GM23338 (cell line): ENCODE measurements at regions not wholly inside any gene's neighbourhood (a gene's known extent, or its start where the extent isn't known, plus 50 kb on each side); places are given as distances from the start of the nearest gene placed in this dataset.

Source experiments
- ATAC-seq: fragments of 200-7000 bp; cut with Tn5 transposase; 3 replicates; pipeline ENCODE4 v1.9.1; 2020
- DNase-seq: peaks from one replicate; pipeline ENCODE4 v3.0.0-alpha.2; 2015; ENCODE audit warnings: low spot score
- H2AFZ ChIP-seq: fragments of 200-600 bp; sonication (generic); 2 replicates; pipeline ENCODE4 v1.8.0; 2016; ENCODE audit warnings: antibody characterized with exemption, mild to moderate bottlenecking, moderate library complexity
- H3F3A ChIP-seq: fragments of 200-600 bp; sonication (generic); replicated peaks from 2 replicates; pipeline ENCODE4 v1.8.0; 2017; ENCODE audit warnings: antibody characterized with exemption, mixed run types, low read depth
- H3K27ac ChIP-seq: fragments of 200-600 bp; sonication (generic); 2 replicates; pipeline ENCODE4 v1.6.1; 2016; ENCODE audit warnings: low read depth
- H3K27me3 ChIP-seq: fragments of 200-600 bp; sonication (generic); 2 replicates; pipeline ENCODE4 v1.8.0; 2016; ENCODE audit warnings: mild to moderate bottlenecking, mixed run types, moderate library complexity; ENCODE audit not compliant: insufficient read depth
- H3K36me3 ChIP-seq: fragments of 200-600 bp; sonication (generic); 2 replicates; pipeline ENCODE4 v1.8.0; 2016; ENCODE audit warnings: mild to moderate bottlenecking; ENCODE audit not compliant: insufficient read depth
- H3K4me1 ChIP-seq: fragments of 200-600 bp; sonication (generic); 2 replicates; pipeline ENCODE4 v1.8.0; 2016; ENCODE audit warnings: mild to moderate bottlenecking, moderate library complexity; ENCODE audit not compliant: insufficient read depth
- H3K4me2 ChIP-seq: fragments of 200-600 bp; sonication (generic); 2 replicates; pipeline ENCODE4 v1.7.1; 2017; ENCODE audit warnings: mixed run types
- H3K4me3 ChIP-seq: fragments of 200-600 bp; sonication (generic); 2 replicates; pipeline ENCODE4 v1.6.1; 2016; ENCODE audit warnings: mixed run types
- H3K79me2 ChIP-seq: fragments of 200-600 bp; sonication (generic); replicated peaks from 2 replicates; pipeline ENCODE4 v1.8.0; 2017; ENCODE audit warnings: mild to moderate bottlenecking; ENCODE audit not compliant: insufficient read depth
- H3K9me2 ChIP-seq: fragments of 200-600 bp; sonication (generic); 2 replicates; pipeline ENCODE4 v1.8.0; 2017; ENCODE audit not compliant: insufficient read depth
- H4K20me1 ChIP-seq: fragments of 200-600 bp; sonication (generic); replicated peaks from 2 replicates; pipeline ENCODE4 v1.8.0; 2017; ENCODE audit warnings: mild to moderate bottlenecking; ENCODE audit not compliant: insufficient read depth
- H3K27ac Mint-ChIP-seq: 2 replicates; pipeline ENCODE4 v1.8.0; 2020; ENCODE audit warnings: inconsistent platforms, mild to moderate bottlenecking, moderate library complexity, mixed read lengths
- H3K27me3 Mint-ChIP-seq: 3 replicates; pipeline ENCODE4 v1.8.0; 2022; ENCODE audit warnings: low read depth, mild to moderate bottlenecking, moderate library complexity, mixed read lengths, inconsistent platforms; ENCODE audit not compliant: insufficient read depth, poor library complexity
- H3K36me3 Mint-ChIP-seq: 3 replicates; pipeline ENCODE4 v1.8.0; 2021; ENCODE audit warnings: low read depth, mild to moderate bottlenecking, inconsistent platforms, moderate library complexity, mixed read lengths
- H3K4me1 Mint-ChIP-seq: 3 replicates; pipeline ENCODE4 v1.8.0; 2020; ENCODE audit warnings: mild to moderate bottlenecking, inconsistent platforms, mixed read lengths
- H3K4me3 Mint-ChIP-seq: 3 replicates; pipeline ENCODE4 v1.8.0; 2021; ENCODE audit warnings: moderate library complexity, mild to moderate bottlenecking, inconsistent platforms, mixed read lengths
- H3K9me3 Mint-ChIP-seq: 3 replicates; pipeline ENCODE4 v1.8.0; 2020; ENCODE audit warnings: moderate library complexity, mild to moderate bottlenecking, inconsistent platforms, mixed read lengths
- CREB1 ChIP-seq: fragments of 250-450 bp; sonication (Bioruptor Pico); IDR thresholded peaks from 2 replicates; pipeline ENCODE4 v1.5.0; 2020; ENCODE audit warnings: low read depth, mild to moderate bottlenecking, moderate library complexity
- EZH2 ChIP-seq: fragments of 200-600 bp; sonication (generic); IDR thresholded peaks from one replicate; pipeline ENCODE4 v1.8.0; 2017; ENCODE audit warnings: antibody characterized with exemption, mild to moderate bottlenecking, low read depth; ENCODE audit not compliant: unreplicated experiment
- EZH2phosphoT487 ChIP-seq: fragments of 200-600 bp; sonication (generic); IDR thresholded peaks from one replicate; pipeline ENCODE4 v1.8.1; 2018; ENCODE audit warnings: antibody characterized with exemption; ENCODE audit not compliant: unreplicated experiment
- NANOG ChIP-seq: IDR thresholded peaks from 2 replicates; pipeline ENCODE4 v1.6.1; 2016; ENCODE audit warnings: antibody characterized with exemption, borderline replicate concordance
- POLR2AphosphoS5 ChIP-seq: IDR thresholded peaks from 2 replicates; pipeline ENCODE4 v1.6.1; 2016; ENCODE audit warnings: antibody characterized with exemption, low read depth
- STAT1 ChIP-seq: IDR thresholded peaks from one replicate; pipeline ENCODE4 v1.6.1; 2016; ENCODE audit warnings: antibody characterized with exemption; ENCODE audit not compliant: unreplicated experiment
- ZNF114 ChIP-seq: fragments of 250-450 bp; sonication (Bioruptor Pico); IDR thresholded peaks from 2 replicates; pipeline ENCODE4 v1.5.0; 2020; ENCODE audit warnings: mild to moderate bottlenecking, moderate library complexity
- TF ChIP-seq, protein P1 (sequence below): fragments of 250-450 bp; sonication (Bioruptor Pico); IDR thresholded peaks from 2 replicates; pipeline ENCODE4 v1.5.0; 2020; ENCODE audit warnings: mild to moderate bottlenecking, moderate library complexity
- TF ChIP-seq, protein P2 (sequence below), 2 experiments: fragments of 200-600 bp in 1 of 2; sonication (generic) in 1 of 2; conservative IDR thresholded peaks; 2 replicates each; pipeline versions ENCODE4 v1.5.1 to v1.6.1; 2016 to 2017; ENCODE audit warnings: antibody characterized with exemption in 2 of 2, low read depth in 2 of 2, mild to moderate bottlenecking in 2 of 2, moderate library complexity in 1 of 2
- TF ChIP-seq, protein P3 (sequence below): IDR thresholded peaks from 2 replicates; pipeline ENCODE4 v1.6.1; 2016; ENCODE audit warnings: antibody characterized with exemption
- TF ChIP-seq, protein P4 (sequence below): IDR thresholded peaks from one replicate; pipeline ENCODE4 v1.6.1; 2018; ENCODE audit warnings: antibody characterized with exemption; ENCODE audit not compliant: unreplicated experiment

DNA sequence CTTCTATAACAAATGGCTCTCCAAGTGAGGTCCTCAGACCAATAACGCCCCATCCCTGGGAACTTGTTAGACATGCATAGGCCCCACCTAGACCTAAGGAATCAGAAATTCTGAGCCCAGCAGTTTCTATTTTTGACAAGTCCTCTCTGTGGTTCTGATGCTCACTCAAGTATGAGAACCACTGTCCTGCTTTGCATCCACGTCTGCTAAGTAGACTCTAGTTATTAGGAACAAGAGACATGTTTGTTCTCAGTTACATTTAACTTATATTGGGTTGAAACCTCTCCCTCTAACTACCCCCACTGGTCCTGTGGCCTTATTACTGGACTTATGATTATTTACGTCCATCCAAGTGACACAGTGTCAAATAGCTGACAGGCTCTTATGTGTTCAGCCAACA is 70.3 kb downstream of the TMEM17 start:
- Histone ChIP-seq H3K4me3 (no peak overlapping the region), H3K27me3 (no peaks in the 10 kb centered on the region), H3K27ac (no peak overlapping the region), H4K20me1 (no peaks in the 10 kb centered on the region), H3K9me2 (peaks cover 10% of the 10 kb centered on the region; the same call in 1 of the 2 replicates), H3K4me1 (no peaks in the 10 kb centered on the region), H3K79me2 (no peaks in the 10 kb centered on the region), H3F3A (no peaks in the 10 kb centered on the region), H3K36me3 (no peaks in the 10 kb centered on the region), H2AFZ (no peak overlapping the region), H3K4me2 (no peak overlapping the region)
- no peaks in the 10 kb centered on the region; the same call in 2 of the 3 replicates for H3K36me3 Mint-ChIP-seq
- H3K27ac Mint-ChIP-seq, result no peak overlapping the region
- TF ChIP-seq, protein P1, sequence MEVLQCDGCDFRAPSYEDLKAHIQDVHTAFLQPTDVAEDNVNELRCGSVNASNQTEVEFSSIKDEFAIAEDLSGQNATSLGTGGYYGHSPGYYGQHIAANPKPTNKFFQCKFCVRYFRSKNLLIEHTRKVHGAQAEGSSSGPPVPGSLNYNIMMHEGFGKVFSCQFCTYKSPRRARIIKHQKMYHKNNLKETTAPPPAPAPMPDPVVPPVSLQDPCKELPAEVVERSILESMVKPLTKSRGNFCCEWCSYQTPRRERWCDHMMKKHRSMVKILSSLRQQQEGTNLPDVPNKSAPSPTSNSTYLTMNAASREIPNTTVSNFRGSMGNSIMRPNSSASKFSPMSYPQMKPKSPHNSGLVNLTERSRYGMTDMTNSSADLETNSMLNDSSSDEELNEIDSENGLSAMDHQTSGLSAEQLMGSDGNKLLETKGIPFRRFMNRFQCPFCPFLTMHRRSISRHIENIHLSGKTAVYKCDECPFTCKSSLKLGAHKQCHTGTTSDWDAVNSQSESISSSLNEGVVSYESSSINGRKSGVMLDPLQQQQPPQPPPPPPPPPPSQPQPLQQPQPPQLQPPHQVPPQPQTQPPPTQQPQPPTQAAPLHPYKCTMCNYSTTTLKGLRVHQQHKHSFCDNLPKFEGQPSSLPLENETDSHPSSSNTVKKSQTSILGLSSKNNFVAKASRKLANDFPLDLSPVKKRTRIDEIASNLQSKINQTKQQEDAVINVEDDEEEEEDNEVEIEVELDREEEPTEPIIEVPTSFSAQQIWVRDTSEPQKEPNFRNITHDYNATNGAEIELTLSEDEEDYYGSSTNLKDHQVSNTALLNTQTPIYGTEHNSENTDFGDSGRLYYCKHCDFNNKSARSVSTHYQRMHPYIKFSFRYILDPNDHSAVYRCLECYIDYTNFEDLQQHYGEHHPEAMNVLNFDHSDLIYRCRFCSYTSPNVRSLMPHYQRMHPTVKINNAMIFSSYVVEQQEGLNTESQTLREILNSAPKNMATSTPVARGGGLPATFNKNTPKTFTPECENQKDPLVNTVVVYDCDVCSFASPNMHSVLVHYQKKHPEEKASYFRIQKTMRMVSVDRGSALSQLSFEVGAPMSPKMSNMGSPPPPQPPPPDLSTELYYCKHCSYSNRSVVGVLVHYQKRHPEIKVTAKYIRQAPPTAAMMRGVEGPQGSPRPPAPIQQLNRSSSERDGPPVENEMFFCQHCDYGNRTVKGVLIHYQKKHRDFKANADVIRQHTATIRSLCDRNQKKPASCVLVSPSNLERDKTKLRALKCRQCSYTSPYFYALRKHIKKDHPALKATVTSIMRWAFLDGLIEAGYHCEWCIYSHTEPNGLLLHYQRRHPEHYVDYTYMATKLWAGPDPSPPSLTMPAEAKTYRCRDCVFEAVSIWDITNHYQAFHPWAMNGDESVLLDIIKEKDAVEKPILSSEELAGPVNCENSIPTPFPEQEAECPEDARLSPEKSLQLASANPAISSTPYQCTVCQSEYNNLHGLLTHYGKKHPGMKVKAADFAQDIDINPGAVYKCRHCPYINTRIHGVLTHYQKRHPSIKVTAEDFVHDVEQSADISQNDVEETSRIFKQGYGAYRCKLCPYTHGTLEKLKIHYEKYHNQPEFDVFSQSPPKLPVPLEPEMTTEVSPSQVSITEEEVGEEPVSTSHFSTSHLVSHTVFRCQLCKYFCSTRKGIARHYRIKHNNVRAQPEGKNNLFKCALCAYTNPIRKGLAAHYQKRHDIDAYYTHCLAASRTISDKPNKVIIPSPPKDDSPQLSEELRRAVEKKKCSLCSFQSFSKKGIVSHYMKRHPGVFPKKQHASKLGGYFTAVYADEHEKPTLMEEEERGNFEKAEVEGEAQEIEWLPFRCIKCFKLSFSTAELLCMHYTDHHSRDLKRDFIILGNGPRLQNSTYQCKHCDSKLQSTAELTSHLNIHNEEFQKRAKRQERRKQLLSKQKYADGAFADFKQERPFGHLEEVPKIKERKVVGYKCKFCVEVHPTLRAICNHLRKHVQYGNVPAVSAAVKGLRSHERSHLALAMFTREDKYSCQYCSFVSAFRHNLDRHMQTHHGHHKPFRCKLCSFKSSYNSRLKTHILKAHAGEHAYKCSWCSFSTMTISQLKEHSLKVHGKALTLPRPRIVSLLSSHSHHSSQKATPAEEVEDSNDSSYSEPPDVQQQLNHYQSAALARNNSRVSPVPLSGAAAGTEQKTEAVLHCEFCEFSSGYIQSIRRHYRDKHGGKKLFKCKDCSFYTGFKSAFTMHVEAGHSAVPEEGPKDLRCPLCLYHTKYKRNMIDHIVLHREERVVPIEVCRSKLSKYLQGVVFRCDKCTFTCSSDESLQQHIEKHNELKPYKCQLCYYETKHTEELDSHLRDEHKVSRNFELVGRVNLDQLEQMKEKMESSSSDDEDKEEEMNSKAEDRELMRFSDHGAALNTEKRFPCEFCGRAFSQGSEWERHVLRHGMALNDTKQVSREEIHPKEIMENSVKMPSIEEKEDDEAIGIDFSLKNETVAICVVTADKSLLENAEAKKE (CRISPR knock-in tag), result no peak
- no peak for TF ChIP-seq POLR2AphosphoS5
- no peak for TF ChIP-seq EZH2
- TF ChIP-seq EZH2phosphoT487, result no peak
- no peak for TF ChIP-seq STAT1
- TF ChIP-seq, protein P2, sequence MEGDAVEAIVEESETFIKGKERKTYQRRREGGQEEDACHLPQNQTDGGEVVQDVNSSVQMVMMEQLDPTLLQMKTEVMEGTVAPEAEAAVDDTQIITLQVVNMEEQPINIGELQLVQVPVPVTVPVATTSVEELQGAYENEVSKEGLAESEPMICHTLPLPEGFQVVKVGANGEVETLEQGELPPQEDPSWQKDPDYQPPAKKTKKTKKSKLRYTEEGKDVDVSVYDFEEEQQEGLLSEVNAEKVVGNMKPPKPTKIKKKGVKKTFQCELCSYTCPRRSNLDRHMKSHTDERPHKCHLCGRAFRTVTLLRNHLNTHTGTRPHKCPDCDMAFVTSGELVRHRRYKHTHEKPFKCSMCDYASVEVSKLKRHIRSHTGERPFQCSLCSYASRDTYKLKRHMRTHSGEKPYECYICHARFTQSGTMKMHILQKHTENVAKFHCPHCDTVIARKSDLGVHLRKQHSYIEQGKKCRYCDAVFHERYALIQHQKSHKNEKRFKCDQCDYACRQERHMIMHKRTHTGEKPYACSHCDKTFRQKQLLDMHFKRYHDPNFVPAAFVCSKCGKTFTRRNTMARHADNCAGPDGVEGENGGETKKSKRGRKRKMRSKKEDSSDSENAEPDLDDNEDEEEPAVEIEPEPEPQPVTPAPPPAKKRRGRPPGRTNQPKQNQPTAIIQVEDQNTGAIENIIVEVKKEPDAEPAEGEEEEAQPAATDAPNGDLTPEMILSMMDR (conservative IDR thresholded peaks at IDR 0.05; ENCODE audit: low read depth in 2 of 2), result no peak
- no peak for TF ChIP-seq ZNF114 (CRISPR knock-in tag)
- no peak for TF ChIP-seq CREB1 (CRISPR knock-in tag)
- TF ChIP-seq NANOG, result no peak
- TF ChIP-seq, protein P3, sequence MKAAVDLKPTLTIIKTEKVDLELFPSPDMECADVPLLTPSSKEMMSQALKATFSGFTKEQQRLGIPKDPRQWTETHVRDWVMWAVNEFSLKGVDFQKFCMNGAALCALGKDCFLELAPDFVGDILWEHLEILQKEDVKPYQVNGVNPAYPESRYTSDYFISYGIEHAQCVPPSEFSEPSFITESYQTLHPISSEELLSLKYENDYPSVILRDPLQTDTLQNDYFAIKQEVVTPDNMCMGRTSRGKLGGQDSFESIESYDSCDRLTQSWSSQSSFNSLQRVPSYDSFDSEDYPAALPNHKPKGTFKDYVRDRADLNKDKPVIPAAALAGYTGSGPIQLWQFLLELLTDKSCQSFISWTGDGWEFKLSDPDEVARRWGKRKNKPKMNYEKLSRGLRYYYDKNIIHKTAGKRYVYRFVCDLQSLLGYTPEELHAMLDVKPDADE, result no peak
- TF ChIP-seq, protein P4, sequence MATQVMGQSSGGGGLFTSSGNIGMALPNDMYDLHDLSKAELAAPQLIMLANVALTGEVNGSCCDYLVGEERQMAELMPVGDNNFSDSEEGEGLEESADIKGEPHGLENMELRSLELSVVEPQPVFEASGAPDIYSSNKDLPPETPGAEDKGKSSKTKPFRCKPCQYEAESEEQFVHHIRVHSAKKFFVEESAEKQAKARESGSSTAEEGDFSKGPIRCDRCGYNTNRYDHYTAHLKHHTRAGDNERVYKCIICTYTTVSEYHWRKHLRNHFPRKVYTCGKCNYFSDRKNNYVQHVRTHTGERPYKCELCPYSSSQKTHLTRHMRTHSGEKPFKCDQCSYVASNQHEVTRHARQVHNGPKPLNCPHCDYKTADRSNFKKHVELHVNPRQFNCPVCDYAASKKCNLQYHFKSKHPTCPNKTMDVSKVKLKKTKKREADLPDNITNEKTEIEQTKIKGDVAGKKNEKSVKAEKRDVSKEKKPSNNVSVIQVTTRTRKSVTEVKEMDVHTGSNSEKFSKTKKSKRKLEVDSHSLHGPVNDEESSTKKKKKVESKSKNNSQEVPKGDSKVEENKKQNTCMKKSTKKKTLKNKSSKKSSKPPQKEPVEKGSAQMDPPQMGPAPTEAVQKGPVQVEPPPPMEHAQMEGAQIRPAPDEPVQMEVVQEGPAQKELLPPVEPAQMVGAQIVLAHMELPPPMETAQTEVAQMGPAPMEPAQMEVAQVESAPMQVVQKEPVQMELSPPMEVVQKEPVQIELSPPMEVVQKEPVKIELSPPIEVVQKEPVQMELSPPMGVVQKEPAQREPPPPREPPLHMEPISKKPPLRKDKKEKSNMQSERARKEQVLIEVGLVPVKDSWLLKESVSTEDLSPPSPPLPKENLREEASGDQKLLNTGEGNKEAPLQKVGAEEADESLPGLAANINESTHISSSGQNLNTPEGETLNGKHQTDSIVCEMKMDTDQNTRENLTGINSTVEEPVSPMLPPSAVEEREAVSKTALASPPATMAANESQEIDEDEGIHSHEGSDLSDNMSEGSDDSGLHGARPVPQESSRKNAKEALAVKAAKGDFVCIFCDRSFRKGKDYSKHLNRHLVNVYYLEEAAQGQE, result no peak
- no peak for DNase-seq
- H3K4me3 Mint-ChIP-seq, result no peak overlapping the region
- peaks cover 3% of the 10 kb centered on the region for H3K27me3 Mint-ChIP-seq
- H3K4me1 Mint-ChIP-seq, result no peaks in the 10 kb centered on the region
- no peaks in the 10 kb centered on the region for H3K9me3 Mint-ChIP-seq
- ATAC-seq, result no peak
